ENCODE measurements at regions not wholly inside any gene's neighbourhood (a gene's known extent, or its start where the extent isn't known, plus 50 kb on each side); places are given as distances from the start of the nearest gene placed in this dataset.

DNA sequence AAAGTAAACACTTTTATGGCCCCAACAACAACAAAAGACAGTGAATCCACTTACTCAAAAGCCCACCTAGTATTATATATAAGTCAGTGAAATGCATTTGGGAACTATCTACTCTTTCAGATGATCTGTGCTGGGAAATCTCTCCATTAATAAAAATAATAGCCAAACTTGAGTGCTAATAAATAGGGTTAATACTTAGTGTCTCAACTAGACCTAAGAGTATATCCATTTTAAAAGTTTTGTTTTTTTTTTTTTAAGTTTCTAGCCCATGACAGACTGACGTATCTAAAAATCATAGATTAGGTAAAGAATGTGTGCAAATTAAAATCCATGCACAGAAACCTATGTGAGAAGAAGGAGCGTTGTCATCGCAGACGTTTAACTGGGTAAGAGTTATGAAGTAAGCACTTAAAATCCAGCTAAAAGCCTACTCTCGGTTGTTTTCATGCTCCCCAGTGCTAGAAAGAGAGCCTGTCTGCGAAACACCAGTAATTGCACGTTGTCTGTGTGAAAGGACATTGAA is 83.4 kb upstream of the PELI1 start:
- Mint-ChIP-seq H3K9me3 (ENCODE audit: low read depth) (no peaks in the 10 kb centered on the region), H3K27me3 (peaks cover 15% of the 10 kb centered on the region), H3K36me3 (peaks cover 5% of the 10 kb centered on the region), H3K4me3 (peak overlapping the region; percentile 80), H3K27ac (peak overlapping the region; percentile 83), H3K4me1 (peaks cover 29% of the 10 kb centered on the region)
- ATAC-seq (no peak), DNase-seq (no peak)
- CTCF ChIA-PET: interaction anchor here (0.8 to 1.9 kb wide), 6 partner anchors 11 to 178 kb away, joined by 3 to 9 read pairs (median 3); no protein-coding TSS in a partner anchor

DNA sequence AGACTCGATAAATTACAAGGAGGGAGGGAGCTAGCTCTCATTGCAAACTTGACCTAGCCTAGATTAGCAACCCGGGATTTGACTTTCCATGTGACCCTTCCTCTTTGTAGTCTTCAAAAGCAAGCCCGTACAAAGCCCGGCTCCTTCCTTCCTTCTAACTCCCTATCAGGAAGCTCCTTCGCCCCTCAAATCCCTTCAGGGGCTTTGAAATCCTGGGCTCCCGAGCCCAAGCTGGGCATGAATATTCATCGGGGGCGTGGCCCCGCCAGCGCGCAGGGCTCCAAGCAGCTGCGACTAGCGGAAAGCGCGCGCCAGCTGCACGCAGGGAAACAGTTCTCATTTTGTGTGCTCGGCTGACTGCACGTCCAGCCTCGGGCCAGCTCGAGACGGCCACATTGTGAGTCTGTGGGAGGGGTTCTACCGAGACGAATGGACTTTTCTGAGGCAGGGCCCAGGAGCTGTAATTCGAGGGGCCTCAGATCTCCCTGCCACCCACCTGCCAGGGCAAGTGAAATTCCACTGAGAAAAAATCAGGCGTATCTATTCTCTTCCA is 84.0 kb upstream of the PELI1 start:
- peaks cover 15% of the 10 kb centered on the region for H3K27me3 Mint-ChIP-seq
- DNase-seq (peak; percentile 70), ATAC-seq (peak; percentile 98)
- peaks cover 5% of the 10 kb centered on the region for H3K36me3 Mint-ChIP-seq
- peak overlapping the region; percentile 80 for H3K4me3 Mint-ChIP-seq
- H3K27ac Mint-ChIP-seq: peak overlapping the region; percentile 83
- no peaks in the 10 kb centered on the region for H3K9me3 Mint-ChIP-seq (ENCODE audit: low read depth)
- CTCF ChIA-PET: interaction anchor here (0.8 to 1.9 kb wide), 6 partner anchors 12 to 179 kb away, joined by 3 to 9 read pairs (median 3); no protein-coding TSS in a partner anchor
- H3K4me1 Mint-ChIP-seq: peaks cover 24% of the 10 kb centered on the region

DNA sequence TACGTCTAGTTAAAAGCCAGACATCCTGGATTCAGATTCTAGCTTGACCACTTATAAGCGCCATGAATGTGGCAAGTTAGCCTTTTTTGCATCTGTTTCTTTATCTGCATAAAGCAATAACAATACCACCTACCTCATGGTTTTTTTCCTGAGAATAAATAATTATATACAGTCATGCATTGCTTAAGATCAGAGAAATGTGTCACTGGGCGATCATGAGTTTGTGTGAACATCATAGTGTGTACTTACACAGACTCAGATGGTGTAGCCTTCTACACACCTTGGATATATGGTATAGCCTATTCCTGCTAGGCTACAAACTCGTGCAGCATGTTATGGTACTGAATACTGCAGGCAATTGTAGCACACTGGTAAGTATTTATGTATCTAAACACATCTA is 84.7 kb upstream of the PELI1 start:
- ATAC-seq (no peak), DNase-seq (no peak)
- H3K36me3 Mint-ChIP-seq: peaks cover 5% of the 10 kb centered on the region
- CTCF ChIA-PET: interaction anchor here (1.1 to 1.9 kb wide), 2 partner anchors 12 to 180 kb away, joined by 3 to 9 read pairs; no protein-coding TSS in a partner anchor
- peaks cover 15% of the 10 kb centered on the region for H3K27me3 Mint-ChIP-seq
- H3K4me1 Mint-ChIP-seq: peaks cover 19% of the 10 kb centered on the region
- peak overlapping the region; percentile 80 for H3K4me3 Mint-ChIP-seq
- H3K27ac Mint-ChIP-seq: peak overlapping the region; percentile 83
- no peaks in the 10 kb centered on the region for H3K9me3 Mint-ChIP-seq (ENCODE audit: low read depth)

DNA sequence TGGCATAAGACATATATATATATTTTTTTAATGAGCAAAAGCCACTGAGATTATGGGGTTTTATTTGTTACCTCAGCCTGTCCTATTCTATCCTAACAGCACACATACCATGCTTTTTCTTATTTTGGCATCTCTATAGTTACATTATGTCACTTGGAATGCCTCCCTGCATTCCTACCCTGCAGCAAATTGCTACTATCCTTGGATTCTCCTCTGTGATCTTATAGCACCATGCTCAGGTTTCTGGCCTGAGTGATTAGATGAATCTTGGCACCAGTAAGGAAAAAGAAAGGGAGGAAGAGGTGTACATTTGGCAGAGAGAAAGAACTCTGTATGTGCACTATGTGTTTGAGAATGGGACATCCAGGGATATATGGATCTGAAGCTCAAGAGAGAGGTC is 86.3 kb upstream of the PELI1 start:
- CTCF ChIA-PET: no interaction called here
- Mint-ChIP-seq H3K27ac (no peak overlapping the region), H3K27me3 (peaks cover 15% of the 10 kb centered on the region), H3K4me3 (no peak overlapping the region), H3K4me1 (peaks cover 15% of the 10 kb centered on the region), H3K9me3 (ENCODE audit: low read depth) (no peaks in the 10 kb centered on the region), H3K36me3 (peaks cover 7% of the 10 kb centered on the region)
- DNase-seq: no peak
- no peak for ATAC-seq

DNA sequence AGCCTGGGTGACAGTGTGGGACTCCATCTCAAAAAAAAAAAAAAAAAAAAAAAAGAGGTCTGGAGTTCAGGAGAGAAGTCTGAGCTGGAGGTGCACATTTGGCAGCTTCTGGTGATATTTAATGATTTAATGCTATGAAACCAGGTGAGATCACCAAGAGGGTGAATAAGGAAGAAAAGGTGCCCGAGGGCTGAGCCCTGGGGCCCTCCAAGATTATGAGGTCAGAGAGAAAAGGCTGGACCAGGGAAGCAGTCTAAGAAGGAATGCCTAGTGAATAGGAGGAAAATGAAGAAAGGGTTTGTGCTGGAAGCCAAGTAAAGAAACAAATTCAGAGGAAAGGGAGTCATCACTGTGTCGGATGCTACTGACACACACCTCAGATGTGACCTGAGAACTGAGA is 88.0 kb upstream of the PELI1 start:
- Mint-ChIP-seq H3K27ac (no peak overlapping the region), H3K36me3 (peaks cover 9% of the 10 kb centered on the region), H3K4me3 (no peak overlapping the region), H3K27me3 (peaks cover 15% of the 10 kb centered on the region), H3K9me3 (ENCODE audit: low read depth) (no peaks in the 10 kb centered on the region), H3K4me1 (peaks cover 15% of the 10 kb centered on the region)
- ATAC-seq (no peak), DNase-seq (no peak)
- CTCF ChIA-PET: interaction anchor here (0.6 to 1.2 kb wide), 2 partner anchors 10 to 99 kb away, joined by 3 read pairs; no protein-coding TSS in a partner anchor

DNA sequence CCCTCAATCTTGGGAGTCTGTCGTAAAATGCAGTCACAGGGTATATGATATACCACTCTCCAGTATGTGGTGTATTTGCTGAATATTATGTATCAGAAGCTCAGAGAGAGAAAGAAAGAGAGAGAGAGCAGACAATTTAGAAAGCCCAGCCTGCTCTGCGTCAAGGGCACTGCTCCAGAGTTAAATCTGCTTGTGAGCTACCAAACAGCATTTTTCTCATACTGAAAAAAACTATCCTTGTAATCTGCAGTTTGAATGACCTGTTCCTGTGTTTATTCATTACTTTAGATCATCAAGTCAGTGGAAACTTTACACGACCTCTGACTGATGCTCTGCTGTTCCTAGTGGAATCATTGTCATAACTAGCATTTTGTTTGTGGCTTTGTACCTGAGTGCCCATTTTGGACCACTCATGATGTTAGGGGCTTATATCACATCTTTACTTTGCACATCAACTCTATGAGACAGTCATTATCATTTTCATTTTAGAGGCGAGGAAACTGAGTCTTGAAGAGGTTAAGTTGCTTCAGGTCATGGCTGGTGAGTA is 89.2 kb upstream of the PELI1 start:
- H3K27me3 Mint-ChIP-seq: peaks cover 15% of the 10 kb centered on the region
- H3K4me1 Mint-ChIP-seq: peaks cover 6% of the 10 kb centered on the region
- DNase-seq: no peak
- H3K36me3 Mint-ChIP-seq: peaks cover 9% of the 10 kb centered on the region
- H3K9me3 Mint-ChIP-seq (ENCODE audit: low read depth): no peaks in the 10 kb centered on the region
- no peak overlapping the region for H3K27ac Mint-ChIP-seq
- no peak overlapping the region for H3K4me3 Mint-ChIP-seq
- CTCF ChIA-PET: interaction anchor here (0.7 to 1.7 kb wide), 5 partner anchors 9 to 184 kb away, joined by 3 to 4 read pairs (median 3); no protein-coding TSS in a partner anchor
- no peak for ATAC-seq

DNA sequence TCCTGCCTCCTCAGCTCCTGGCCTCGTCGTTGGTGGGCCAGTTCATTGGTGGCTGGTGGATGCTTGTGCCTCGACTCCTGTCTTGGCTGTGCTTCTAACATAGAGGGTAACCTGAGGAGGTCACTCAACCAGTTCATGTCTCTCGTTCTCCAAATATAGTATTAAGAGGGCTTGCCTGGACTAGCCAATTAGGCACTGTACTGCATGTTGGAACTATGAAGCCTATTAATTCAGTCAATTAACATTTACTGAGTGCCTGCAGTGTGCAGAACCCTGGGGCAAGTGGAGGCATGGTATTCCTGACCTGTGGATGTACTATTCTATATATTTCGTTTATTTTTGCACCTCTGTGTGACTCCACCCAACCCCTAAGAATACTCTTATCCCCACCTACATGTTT is 89.9 kb upstream of the PELI1 start:
- Mint-ChIP-seq H3K27me3 (peaks cover 15% of the 10 kb centered on the region), H3K4me1 (peaks cover 2% of the 10 kb centered on the region), H3K36me3 (peaks cover 11% of the 10 kb centered on the region), H3K4me3 (no peak overlapping the region), H3K27ac (no peak overlapping the region), H3K9me3 (ENCODE audit: low read depth) (no peaks in the 10 kb centered on the region)
- DNase-seq (no peak), ATAC-seq (no peak)
- CTCF ChIA-PET: interaction anchor here (1.1 to 1.7 kb wide), 2 partner anchors 13 to 184 kb away, joined by 3 to 4 read pairs; no protein-coding TSS in a partner anchor

DNA sequence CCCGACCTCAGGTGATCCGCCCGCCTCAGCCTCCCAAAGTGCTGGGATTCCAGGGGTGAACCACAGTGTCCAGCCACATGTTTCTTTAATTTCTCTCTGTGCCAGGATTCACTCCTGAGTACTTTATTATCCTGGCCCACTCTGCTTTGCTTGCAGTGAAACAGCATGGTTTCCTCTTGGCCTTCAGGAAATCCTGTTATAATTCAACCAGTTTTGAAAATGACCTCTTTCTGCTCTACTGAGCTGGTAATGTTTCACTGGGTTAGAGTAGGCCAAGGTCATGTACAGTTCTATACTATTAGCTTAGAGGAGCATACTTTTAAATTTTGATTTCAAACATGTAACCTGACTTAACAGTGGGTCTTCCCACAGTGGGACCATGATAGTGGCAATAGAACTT is 90.6 kb upstream of the PELI1 start:
- CTCF ChIA-PET: interaction anchor here (1.7 kb wide), 1 partner anchor 12 kb away, joined by 4 read pairs; no protein-coding TSS in a partner anchor
- no peak overlapping the region for H3K4me3 Mint-ChIP-seq
- ATAC-seq (no peak), DNase-seq (no peak)
- peaks cover 2% of the 10 kb centered on the region for H3K4me1 Mint-ChIP-seq
- peaks cover 11% of the 10 kb centered on the region for H3K36me3 Mint-ChIP-seq
- H3K27ac Mint-ChIP-seq: no peak overlapping the region
- H3K9me3 Mint-ChIP-seq (ENCODE audit: low read depth): no peaks in the 10 kb centered on the region
- peaks cover 12% of the 10 kb centered on the region for H3K27me3 Mint-ChIP-seq

DNA sequence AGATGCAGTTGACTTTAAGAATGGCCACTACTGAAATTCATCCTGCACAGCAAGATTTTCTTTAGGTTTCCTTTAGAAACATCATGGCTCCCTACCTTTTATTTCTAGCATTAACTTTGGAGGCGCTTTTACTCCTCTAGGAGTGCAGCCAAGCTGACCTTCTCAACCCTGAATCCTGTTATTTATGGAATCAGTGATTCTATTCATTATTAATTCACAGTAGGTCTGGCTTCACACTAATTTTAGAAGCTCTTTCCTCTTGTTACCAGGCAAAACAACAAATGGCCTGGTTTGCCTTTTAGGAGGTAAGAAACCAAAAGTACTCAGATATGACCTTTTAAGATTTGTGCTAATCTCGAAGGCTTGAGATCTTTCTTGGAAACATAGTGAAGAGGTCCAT is 93.0 kb upstream of the PELI1 start:
- CTCF ChIA-PET: interaction anchor here (0.6 to 0.7 kb wide), 2 partner anchors 18 to 350 kb away, joined by 3 to 4 read pairs; no protein-coding TSS in a partner anchor
- DNase-seq (no peak), ATAC-seq (no peak)
- Mint-ChIP-seq H3K27ac (no peak overlapping the region), H3K4me1 (no peaks in the 10 kb centered on the region), H3K4me3 (no peak overlapping the region), H3K9me3 (ENCODE audit: low read depth) (no peaks in the 10 kb centered on the region), H3K27me3 (peaks cover 12% of the 10 kb centered on the region), H3K36me3 (peaks cover 14% of the 10 kb centered on the region)

DNA sequence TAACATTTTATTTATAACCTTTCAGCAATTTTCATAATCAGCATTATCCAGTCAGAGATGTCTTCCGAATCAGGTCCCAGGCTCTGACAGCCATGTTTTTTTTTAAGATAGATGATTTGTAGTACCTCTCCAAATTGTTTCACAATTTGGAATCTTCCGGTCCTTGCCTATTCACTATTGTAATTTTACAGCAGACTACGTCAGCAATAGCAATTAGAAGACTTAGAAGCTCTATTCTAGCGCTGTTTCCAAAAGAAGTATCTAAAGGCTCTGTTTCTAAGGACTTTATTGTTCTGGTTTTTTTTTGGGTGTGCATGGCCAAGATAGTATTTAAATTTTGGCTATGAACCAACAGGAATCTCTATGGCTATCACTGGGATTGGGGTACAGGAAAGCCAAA is 94.6 kb upstream of the PELI1 start:
- ATAC-seq: no peak
- no peak overlapping the region for H3K27ac Mint-ChIP-seq
- CTCF ChIA-PET: no interaction called here
- H3K4me1 Mint-ChIP-seq: no peaks in the 10 kb centered on the region
- no peak for DNase-seq
- no peaks in the 10 kb centered on the region for H3K9me3 Mint-ChIP-seq (ENCODE audit: low read depth)
- H3K27me3 Mint-ChIP-seq: peaks cover 10% of the 10 kb centered on the region
- no peak overlapping the region for H3K4me3 Mint-ChIP-seq
- H3K36me3 Mint-ChIP-seq: peaks cover 14% of the 10 kb centered on the region

DNA sequence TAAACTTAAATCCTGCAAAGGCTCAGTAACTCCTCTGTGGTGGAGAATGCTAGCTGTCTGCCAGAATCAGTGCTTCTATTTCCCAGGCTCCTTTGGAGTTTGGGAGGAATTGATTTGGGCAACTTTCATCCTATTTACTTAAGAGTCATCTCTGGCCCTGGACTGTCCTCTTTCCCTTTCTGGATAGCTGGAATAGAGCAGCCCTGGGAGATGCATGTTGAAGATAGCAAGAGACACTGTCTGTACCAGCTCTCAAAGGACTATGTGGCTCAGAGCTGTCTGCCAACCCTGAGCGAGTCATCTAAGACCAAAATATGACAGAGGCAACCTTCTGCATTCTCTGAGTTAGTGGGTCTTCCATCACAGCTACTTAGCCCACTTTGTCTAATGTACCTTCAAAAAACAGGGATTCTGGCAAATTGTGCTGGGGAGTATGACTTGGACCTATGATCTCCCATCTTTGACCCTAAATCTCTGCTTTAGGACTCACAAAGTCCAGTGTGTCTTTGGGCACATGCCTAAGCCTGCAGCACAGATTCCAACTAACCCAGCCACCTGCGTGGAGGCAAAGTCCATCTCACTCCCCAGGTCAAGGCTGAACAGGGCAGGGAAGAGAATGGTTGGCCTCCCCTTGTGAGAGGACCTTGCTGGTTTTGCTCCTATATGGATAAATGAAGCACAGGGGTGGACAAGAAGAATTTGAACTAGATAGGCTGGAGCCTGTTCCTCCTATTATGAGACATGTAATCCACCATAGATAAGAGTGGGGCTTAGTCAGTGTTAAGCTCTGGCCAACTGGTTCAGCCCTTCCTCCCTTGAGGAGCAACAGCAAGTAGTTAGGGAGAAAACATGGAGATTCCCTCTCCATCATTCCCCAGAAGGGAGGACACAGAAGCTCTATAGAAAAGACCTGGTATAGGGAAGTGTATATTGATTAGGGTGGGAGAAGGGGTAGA is 99.1 kb upstream of the PELI1 start:
- DNase-seq (no peak), ATAC-seq (no peak)
- Mint-ChIP-seq H3K4me1 (no peaks in the 10 kb centered on the region), H3K27ac (no peak overlapping the region), H3K9me3 (ENCODE audit: low read depth) (no peaks in the 10 kb centered on the region), H3K4me3 (no peak overlapping the region), H3K36me3 (peaks cover 8% of the 10 kb centered on the region), H3K27me3 (peaks cover 12% of the 10 kb centered on the region)
- CTCF ChIA-PET: interaction anchor here (1.2 kb wide), 1 partner anchor 75 kb away, joined by 3 read pairs; no protein-coding TSS in a partner anchor

DNA sequence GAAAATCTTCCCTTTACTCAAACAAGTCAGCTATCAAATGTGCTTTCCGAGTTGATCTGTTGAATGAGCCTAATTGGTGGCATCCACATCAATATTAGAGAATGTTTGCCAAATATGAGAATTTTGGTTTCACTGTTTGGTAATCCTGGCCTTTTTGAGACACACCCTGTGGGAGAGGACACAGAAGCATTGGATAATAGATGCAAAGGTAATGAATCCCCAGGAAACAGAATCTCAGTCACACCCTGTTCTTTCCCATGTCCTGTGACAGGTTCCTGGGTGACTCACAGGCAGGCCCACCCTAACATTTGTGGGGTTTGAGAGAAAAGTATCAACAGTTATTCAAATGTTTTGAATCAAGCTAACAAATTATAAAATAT is 99.8 kb upstream of the PELI1 start:
- DNase-seq: no peak
- CTCF ChIA-PET: interaction anchor here (1.2 kb wide), 1 partner anchor 74 kb away, joined by 3 read pairs; no protein-coding TSS in a partner anchor
- no peak overlapping the region for H3K27ac Mint-ChIP-seq
- H3K4me3 Mint-ChIP-seq: no peak overlapping the region
- H3K4me1 Mint-ChIP-seq: no peaks in the 10 kb centered on the region
- peaks cover 12% of the 10 kb centered on the region for H3K27me3 Mint-ChIP-seq
- peaks cover 6% of the 10 kb centered on the region for H3K36me3 Mint-ChIP-seq
- ATAC-seq: no peak
- no peaks in the 10 kb centered on the region for H3K9me3 Mint-ChIP-seq (ENCODE audit: low read depth)

DNA sequence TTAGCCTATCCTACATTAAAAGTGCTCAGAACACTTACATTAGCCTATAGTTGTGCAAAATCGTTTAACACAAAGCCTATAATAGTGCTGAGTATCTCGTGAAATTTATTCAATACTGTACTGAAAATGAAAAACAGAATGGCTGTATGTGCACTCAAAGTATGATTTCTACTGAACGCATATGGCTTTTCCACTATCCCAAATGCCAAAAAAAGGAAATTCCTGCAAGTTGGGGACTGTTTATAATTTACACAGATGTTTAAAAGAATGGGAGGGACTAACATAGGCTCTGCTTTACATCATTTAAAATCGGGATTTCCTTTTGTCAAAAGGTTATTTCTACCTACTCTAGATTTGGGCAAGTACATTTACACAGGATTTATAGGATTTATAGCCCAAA is 101.4 kb upstream of the PELI1 start:
- no peaks in the 10 kb centered on the region for H3K9me3 Mint-ChIP-seq (ENCODE audit: low read depth)

More for the DNA sequence above, 101.4 kb upstream of the PELI1 start:
- DNase-seq: no peak
- Mint-ChIP-seq H3K4me1 (no peaks in the 10 kb centered on the region), H3K27me3 (peaks cover 12% of the 10 kb centered on the region), H3K27ac (no peak overlapping the region), H3K4me3 (no peak overlapping the region), H3K36me3 (peaks cover 6% of the 10 kb centered on the region)
- no peak for ATAC-seq
- CTCF ChIA-PET: no interaction called here

All from activated CD8-positive, alpha-beta memory T cell treated with anti-CD3 and anti-CD28 coated beads, Interleukin-2, amount 10 ng/mL, durations not matched to agents 7 days and 5 days (primary cell).